ENCODE measurements at regions not wholly inside any gene's neighbourhood (a gene's known extent, or its start where the extent isn't known, plus 50 kb on each side); places are given as distances from the start of the nearest gene placed in this dataset.

DNA sequence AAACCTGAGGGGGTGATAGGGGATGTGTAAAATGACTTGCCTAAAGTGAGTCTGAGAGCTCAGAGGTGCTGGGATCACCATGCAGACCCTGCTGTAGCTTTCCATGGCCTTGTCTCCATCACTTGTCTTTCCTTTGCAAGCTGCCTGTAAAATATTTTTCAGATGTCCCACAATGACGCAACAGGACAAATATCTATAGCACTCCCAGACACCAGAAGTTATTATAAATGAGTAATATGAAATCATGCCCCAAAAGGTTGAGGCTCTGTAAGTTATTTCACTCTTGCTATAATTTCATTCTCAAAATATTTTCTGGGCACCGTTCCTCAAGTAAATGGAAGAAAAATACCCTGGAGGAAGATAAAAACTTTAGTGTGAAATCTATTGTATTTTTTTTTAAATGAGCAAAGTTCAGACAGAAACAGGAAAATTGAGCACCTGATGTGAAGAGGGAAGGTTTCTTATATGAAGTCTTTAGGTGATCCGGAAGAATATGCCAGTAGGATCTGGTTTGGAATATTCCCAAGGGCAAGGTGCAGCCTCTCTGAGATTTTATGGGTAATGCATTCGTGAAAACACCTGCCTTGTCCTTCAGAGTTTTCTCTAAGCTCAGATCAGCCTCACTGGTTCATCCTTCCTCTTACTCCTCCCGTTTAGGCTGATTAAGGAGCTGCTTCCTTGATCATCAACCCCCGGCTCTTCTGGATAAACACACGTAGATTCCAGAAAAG lies 138.3 kb upstream of the DMAC1 start:
- no peak for DNase-seq (ENCODE audit: low spot score)
- Histone ChIP-seq H3K27ac (ENCODE audit: low read depth in 1 of 2, low read length in 2 of 2) (no peak overlapping the region), H3K36me3 (ENCODE audit: control insufficient read depth in 4 of 4, insufficient read depth in 3 of 4, low read depth in 1 of 4, low read length in 3 of 4) (no peaks in the 10 kb centered on the region), H3K4me1 (ENCODE audit: control insufficient read depth in 4 of 4, insufficient read depth in 4 of 4, low read length in 3 of 4) (peaks cover 0 to 1% (median 0%) of the 10 kb centered on the region in 4 donors), H3K9ac (ENCODE audit: low read depth in 1 of 2, low read length in 2 of 2) (no peak overlapping the region), H3K9me3 (ENCODE audit: control insufficient read depth in 4 of 4, low read length in 3 of 4) (peaks cover 0 to 6% (median 3%) of the 10 kb centered on the region in 4 donors), H3K4me3 (ENCODE audit: low read depth in 1 of 3, low read length in 3 of 3) (no peak overlapping the region), H3K27me3 (ENCODE audit: control insufficient read depth in 4 of 4, insufficient read depth in 4 of 4, low read length in 3 of 4) (no peaks in the 10 kb centered on the region)
- TF ChIP-seq YY1 (IDR thresholded peaks at IDR 0.05), result no peak
- TF ChIP-seq SP1 (IDR thresholded peaks at IDR 0.05), result no peak
- TF ChIP-seq RAD21 (IDR thresholded peaks at IDR 0.05), result no peak
- no peak for TF ChIP-seq ZBTB33 (IDR thresholded peaks at IDR 0.05)
- TF ChIP-seq, protein P1, sequence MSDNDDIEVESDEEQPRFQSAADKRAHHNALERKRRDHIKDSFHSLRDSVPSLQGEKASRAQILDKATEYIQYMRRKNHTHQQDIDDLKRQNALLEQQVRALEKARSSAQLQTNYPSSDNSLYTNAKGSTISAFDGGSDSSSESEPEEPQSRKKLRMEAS (IDR thresholded peaks at IDR 0.05), result no peak
- TF ChIP-seq NR2F2 (IDR thresholded peaks at IDR 0.05), result no peak
- TF ChIP-seq, protein P2, sequence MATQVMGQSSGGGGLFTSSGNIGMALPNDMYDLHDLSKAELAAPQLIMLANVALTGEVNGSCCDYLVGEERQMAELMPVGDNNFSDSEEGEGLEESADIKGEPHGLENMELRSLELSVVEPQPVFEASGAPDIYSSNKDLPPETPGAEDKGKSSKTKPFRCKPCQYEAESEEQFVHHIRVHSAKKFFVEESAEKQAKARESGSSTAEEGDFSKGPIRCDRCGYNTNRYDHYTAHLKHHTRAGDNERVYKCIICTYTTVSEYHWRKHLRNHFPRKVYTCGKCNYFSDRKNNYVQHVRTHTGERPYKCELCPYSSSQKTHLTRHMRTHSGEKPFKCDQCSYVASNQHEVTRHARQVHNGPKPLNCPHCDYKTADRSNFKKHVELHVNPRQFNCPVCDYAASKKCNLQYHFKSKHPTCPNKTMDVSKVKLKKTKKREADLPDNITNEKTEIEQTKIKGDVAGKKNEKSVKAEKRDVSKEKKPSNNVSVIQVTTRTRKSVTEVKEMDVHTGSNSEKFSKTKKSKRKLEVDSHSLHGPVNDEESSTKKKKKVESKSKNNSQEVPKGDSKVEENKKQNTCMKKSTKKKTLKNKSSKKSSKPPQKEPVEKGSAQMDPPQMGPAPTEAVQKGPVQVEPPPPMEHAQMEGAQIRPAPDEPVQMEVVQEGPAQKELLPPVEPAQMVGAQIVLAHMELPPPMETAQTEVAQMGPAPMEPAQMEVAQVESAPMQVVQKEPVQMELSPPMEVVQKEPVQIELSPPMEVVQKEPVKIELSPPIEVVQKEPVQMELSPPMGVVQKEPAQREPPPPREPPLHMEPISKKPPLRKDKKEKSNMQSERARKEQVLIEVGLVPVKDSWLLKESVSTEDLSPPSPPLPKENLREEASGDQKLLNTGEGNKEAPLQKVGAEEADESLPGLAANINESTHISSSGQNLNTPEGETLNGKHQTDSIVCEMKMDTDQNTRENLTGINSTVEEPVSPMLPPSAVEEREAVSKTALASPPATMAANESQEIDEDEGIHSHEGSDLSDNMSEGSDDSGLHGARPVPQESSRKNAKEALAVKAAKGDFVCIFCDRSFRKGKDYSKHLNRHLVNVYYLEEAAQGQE (IDR thresholded peaks at IDR 0.05), result no peak
- no peak for TF ChIP-seq GABPA (IDR thresholded peaks at IDR 0.05 in 1 of 2, conservative IDR thresholded peaks at IDR 0.05 in 1 of 2)
- TF ChIP-seq EGR1 (IDR thresholded peaks at IDR 0.05; ENCODE audit: low read depth in 2 of 2), result no peak
- TF ChIP-seq TAF1 (conservative IDR thresholded peaks at IDR 0.05), result no peak
- no peak for TF ChIP-seq FOXA1 (IDR thresholded peaks at IDR 0.05)
- TF ChIP-seq HNF4G (IDR thresholded peaks at IDR 0.05), result no peak
- TF ChIP-seq HNF4A (conservative IDR thresholded peaks at IDR 0.05), result no peak
- TF ChIP-seq RXRA (IDR thresholded peaks at IDR 0.05), result no peak
- TF ChIP-seq, protein P3, sequence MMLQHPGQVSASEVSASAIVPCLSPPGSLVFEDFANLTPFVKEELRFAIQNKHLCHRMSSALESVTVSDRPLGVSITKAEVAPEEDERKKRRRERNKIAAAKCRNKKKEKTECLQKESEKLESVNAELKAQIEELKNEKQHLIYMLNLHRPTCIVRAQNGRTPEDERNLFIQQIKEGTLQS (IDR thresholded peaks at IDR 0.05), result no peak
- WGBS, result 65% methylated on average over 7 of the region's 7 CpGs

DNA sequence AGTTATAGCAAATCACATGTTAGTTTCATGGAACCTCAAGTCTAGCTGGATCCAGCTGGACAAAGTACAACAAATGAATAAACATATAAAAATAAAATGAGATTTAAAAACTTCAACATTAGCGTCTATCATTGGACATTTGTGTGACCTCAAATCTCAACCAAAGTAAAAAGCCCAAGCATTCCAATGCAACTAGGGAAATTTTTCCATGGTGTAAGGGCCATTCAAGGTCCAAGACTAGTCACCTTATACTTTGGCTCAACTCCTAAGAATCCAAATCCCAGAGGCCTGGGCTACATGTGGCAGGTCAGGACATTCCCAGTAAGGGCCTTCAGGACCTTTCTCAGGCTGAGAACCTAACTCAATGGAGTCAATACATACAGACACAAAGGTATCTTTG lies 137.4 kb upstream of the DMAC1 start:
- no peak overlapping the region for H3K9ac ChIP-seq (ENCODE audit: low read depth in 1 of 2, low read length in 2 of 2)
- no peaks in the 10 kb centered on the region for H3K36me3 ChIP-seq (ENCODE audit: control insufficient read depth in 4 of 4, insufficient read depth in 3 of 4, low read depth in 1 of 4, low read length in 3 of 4)
- H3K4me1 ChIP-seq (ENCODE audit: control insufficient read depth in 4 of 4, insufficient read depth in 4 of 4, low read length in 3 of 4), result peaks cover 0 to 1% (median 0%) of the 10 kb centered on the region in 4 donors
- 76% methylated on average over 1 of the region's 1 CpG for WGBS
- H3K27me3 ChIP-seq (ENCODE audit: control insufficient read depth in 4 of 4, insufficient read depth in 4 of 4, low read length in 3 of 4), result no peaks in the 10 kb centered on the region
- peaks cover 0 to 6% (median 3%) of the 10 kb centered on the region in 4 donors for H3K9me3 ChIP-seq (ENCODE audit: control insufficient read depth in 4 of 4, low read length in 3 of 4)
- no peak overlapping the region for H3K27ac ChIP-seq (ENCODE audit: low read depth in 1 of 2, low read length in 2 of 2)
- DNase-seq (ENCODE audit: low spot score), result no peak
- no peak overlapping the region for H3K4me3 ChIP-seq (ENCODE audit: low read depth in 1 of 3, low read length in 3 of 3)
- TF ChIP-seq, protein P1 (IDR thresholded peaks at IDR 0.05), result no peak
- no peak for TF ChIP-seq JUND (IDR thresholded peaks at IDR 0.05)
- TF ChIP-seq ZBTB33 (IDR thresholded peaks at IDR 0.05), result no peak
- TF ChIP-seq FOXA1 (IDR thresholded peaks at IDR 0.05), result no peak
- TF ChIP-seq, protein P2 (IDR thresholded peaks at IDR 0.05), result no peak
- no peak for TF ChIP-seq SP1 (IDR thresholded peaks at IDR 0.05)
- TF ChIP-seq FOXA2 (IDR thresholded peaks at IDR 0.05), result no peak
- no peak for TF ChIP-seq EGR1 (IDR thresholded peaks at IDR 0.05; ENCODE audit: low read depth in 2 of 2)
- TF ChIP-seq GABPA (IDR thresholded peaks at IDR 0.05 in 1 of 2, conservative IDR thresholded peaks at IDR 0.05 in 1 of 2), result no peak
- no peak for TF ChIP-seq HNF4A (conservative IDR thresholded peaks at IDR 0.05)
- TF ChIP-seq HNF4G (IDR thresholded peaks at IDR 0.05), result no peak
- TF ChIP-seq, protein P3 (IDR thresholded peaks at IDR 0.05), result no peak
